Stimulated activated CD8-positive, alpha-beta memory T cell treated with anti-CD3 and anti-CD28 coated beads, Interleukin-15, amount 100 ng/mL, for 24 hours (primary cell): ENCODE measurements at regions not wholly inside any gene's neighbourhood (a gene's known extent, or its start where the extent isn't known, plus 50 kb on each side); places are given as distances from the start of the nearest gene placed in this dataset.
A peak's percentile ranks its signal among the peaks of the same experiment; 100 is the strongest.
"Not testable (repeated sequence)": the region's sequence is repeated elsewhere in the genome, so short reads cannot be mapped to it uniquely, and the experiment has no call there.

ENCODE experiments used
- DNase-seq: peaks from one replicate; pipeline ENCODE4 v3.0.0-alpha.2; 2020; ENCODE audit warnings: low read depth

- no peak for DNase-seq
Measured at GRCh38 chr17:68097161-68097805, 61.7 kb downstream of the KPNA2 start.

DNA sequence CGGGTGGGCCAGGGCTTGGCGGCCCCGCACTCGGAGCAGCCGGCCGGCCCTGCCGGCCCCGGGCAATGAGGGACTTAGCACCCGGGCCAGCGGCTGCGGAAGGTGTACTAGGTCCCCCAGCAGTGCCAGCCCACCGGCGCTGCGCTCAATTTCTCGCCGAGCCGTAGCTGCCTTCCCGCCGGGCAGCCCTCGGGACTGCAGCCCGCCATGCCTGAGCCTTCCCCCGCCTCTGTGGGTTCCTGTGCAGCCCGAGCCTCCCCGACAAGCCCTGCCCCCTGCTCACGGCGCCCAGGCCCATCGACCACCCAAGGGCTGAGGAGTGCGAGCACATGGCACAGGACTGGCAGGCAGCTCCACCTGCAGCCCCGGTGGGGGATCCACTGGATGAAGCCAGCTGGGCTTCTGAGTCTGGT lies 63.8 kb downstream of the KPNA2 start:
- DNase-seq = not testable (repeated sequence)

DNA sequence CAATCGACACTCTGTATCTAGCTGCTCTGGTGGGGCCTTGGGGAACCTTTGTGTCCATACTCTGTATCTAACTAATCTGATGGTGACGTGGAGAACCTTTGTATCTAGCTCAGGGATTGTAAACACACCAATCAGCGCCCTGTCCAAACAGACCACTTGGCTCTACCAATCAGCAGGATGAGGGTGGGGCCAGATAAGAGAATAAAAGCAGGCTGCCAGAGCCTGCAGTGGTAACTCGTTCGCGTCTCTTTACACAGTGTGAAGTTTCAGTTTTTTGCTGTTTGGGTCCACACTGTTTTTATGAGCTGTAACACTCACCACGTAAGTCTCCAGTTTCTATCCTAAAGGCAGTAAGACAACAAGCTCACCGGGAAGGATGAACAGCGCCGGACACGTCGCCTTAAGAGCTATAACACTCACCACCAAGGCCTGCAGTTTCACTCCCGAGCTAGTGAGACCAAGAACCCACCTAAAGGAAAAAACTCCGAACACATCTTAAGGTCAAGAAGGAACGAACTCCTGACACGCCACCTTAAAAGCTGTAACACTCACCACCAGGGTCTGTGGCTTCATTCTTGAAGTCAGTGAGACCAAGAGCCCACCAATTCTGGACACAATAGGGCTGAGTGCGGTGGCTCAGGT lies 64.6 kb downstream of the KPNA2 start:
- no peak for DNase-seq

GRCh38 chr17:68101075-68101986 lies 65.8 kb downstream of the KPNA2 start:
- peak; percentile 40 for DNase-seq

GRCh38 chr17:68101987-68102314 lies 66.4 kb downstream of the KPNA2 start:
- DNase-seq = no peak

- DNase-seq = no peak
Measured at GRCh38 chr17:68102318-68102758, 66.8 kb downstream of the KPNA2 start.

DNA sequence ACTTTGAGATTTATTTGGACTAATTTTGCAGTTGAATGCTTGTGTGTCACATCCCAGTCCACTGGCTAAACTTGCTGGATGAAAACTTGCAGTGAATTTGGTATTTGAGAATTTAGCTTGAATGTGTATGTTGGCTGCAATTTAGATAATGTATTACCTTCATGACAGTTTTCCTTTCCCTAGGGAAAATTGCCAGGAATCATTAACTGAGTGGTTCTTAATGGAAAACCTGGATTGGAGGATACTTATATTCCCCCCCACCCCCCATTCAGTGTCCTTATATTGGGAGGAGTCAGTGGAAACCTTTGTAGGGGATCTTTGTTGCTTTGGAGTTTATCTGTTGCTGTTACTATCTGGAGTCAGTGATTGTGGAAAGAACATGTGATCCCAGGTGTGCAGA lies 67.6 kb downstream of the KPNA2 start:
- DNase-seq = no peak

- no peak for DNase-seq
Measured at GRCh38 chr17:68106085-68106484, 70.5 kb downstream of the KPNA2 start.

DNA sequence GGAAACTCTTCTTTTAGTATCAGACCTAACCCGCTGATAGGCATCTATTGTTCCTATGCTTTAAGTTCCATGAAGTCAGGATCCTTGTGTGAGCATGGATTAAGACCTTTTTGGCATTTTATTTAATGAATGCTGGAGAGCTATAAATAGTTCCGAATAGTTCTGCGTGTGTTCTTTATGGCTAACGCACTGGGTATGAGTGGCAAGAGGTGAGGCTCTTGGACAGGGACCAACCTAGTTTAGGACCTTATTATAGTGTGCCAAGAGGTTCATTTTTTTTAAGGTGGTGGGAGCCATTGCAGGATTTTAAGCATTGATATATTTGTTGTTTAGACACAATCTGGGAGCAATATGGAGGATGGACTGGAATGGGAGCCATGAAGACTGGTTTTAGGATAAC lies 71.8 kb downstream of the KPNA2 start:
- DNase-seq = no peak

GRCh38 chr17:68108313-68109000 lies 72.9 kb downstream of the KPNA2 start:
- DNase-seq = no peak

DNA sequence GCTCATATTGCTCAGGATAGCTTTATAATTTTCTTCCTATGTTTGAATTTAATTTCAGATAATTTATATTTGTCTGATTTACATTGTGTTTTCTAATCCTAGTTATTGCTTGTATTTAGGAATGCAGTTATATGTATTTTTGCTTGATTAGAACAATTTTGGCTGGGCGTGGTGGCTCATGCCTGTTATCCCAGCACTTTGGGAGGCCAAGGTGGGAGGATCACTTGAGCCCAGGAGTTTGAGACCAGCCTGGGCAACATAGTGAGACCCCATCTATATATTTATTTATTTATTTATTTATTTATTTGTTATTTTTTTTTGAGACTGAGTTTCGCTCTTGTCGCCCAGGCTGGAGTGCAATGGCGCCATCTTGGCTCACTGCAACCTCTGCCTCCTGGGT lies 73.9 kb downstream of the KPNA2 start:
- DNase-seq = not testable (repeated sequence)

DNA sequence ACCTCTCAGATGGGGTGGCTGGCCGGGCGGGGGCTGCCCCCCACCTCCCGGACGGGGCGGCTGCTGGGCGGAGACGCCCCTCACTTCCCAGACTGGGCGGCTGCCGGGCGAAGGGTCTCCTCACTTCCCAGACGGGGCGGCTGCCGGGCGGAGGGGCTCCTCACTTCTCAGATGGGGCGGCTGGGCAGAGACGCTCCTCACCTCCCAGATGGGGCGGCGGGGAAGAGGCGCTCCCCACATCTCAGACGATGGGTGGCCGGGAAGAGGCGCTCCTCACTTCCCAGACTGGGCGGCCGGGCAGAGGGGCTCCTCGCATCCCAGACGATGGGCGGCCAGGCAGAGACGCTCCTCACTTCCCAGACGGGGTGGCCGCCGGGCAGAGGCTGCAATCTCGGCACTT lies 80.7 kb downstream of the KPNA2 start:
- DNase-seq = not testable (repeated sequence)

- no peak for DNase-seq
Measured at GRCh38 chr17:68122587-68122986, 87.1 kb downstream of the KPNA2 start.

DNA sequence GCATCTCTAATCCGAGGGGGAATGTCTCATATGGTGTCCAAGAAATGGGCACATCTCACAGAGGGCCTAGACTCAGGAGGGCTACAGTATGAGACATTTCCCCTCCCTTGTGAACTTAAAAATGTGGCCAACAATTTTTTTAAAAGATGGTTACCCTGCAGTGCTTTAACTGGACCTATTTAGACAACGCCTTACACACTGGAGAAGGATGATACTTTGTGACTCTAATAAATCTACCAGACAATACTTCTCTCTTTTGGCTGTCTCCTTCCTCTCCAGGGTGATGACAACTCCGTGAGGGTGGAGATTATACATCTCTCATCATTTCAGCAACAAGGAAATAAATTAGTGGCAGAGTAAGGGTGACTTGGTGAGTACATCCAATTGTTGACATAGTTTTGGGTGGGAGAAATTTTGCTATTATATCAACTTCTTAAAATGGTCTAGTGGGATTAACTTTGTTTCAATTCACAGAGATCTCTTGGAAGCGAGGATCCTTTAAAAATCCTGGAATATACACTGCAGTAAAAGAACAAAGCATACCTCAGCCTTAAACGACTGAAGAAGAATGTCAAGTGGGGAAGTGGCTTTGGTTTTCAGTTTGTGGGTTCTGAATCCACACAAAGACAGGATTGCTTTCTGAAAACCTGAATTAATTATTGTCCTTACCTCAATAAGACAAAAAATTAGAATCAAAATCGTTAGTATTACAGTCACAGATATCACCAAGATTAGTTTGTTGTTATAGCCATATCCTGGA lies 89.8 kb downstream of the KPNA2 start:
- DNase-seq = no peak

DNA sequence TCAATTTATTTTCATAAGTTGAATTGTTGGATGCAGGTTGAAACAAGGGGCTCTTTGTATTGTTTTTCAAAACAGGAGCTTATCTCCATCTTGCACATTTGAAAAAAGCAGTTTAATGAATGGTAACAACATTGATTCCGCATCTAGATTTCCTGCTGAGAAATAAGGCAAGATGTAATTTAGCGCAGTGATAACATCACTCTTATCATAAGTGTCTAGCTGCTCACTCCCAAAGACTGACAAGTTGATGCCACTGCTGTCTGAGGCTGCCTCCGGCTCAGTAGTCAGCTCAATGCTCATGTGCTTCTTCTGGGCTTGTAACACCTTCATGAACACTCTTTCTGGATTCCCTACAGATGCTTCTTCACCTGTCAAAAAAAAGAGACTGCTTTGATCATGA lies 92.4 kb downstream of the KPNA2 start:
- DNase-seq = no peak

DNA sequence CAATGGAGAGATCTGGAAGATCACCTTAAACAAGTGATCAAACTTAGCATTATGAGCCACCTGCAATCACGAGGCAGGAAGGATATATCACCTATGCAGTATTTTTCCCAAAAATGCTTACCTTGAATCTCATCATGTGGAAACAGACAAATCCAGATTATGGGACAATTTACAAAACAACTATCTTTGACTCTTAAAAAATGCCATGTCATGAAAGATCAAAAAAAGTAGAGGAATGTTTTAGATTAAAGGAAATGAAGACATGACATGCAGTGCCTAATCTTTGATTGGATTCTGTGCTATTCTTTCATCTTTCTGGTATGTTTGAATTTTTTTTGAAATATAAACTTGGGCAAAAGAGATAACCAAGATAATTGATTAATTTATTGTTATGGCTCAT lies 95.9 kb downstream of the KPNA2 start:
- DNase-seq = no peak

GRCh38 chr17:68133346-68134045 lies 98.0 kb downstream of the KPNA2 start:
- no peak for DNase-seq

- no peak for DNase-seq
Measured at GRCh38 chr17:68134046-68134637, 98.6 kb downstream of the KPNA2 start.

- DNase-seq = no peak
Measured at GRCh38 chr17:68134731-68135130, 99.2 kb downstream of the KPNA2 start.

- DNase-seq = no peak
Measured at GRCh38 chr17:68135141-68135887, 99.8 kb downstream of the KPNA2 start.
